ENCODE measurements at regions not wholly inside any gene's neighbourhood (a gene's known extent, or its start where the extent isn't known, plus 50 kb on each side); places are given as distances from the start of the nearest gene placed in this dataset.
"Not testable (repeated sequence)": the region's sequence is repeated elsewhere in the genome, so short reads cannot be mapped to it uniquely, and the experiment has no call there.

DNA sequence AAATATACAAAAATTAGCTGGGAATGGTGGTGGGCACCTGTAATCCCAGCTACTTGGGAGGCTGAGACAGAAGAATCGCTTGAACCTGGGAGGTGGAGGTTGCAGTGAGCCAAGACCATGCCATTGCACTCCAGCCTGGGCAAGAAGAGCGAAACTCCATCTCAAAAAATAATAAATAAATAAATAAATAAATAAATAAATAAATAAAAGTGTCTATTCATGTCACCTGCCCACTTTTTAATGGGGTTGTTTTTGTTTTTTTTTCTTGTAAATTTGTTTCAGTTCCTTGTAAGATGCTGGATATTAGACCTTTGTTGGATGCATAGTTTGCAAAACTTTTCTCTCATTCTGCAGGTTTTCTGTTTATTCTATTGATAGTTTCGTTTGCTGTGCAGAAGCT, 71.9 kb upstream of the KCNAB1 start:
- not testable (repeated sequence) for DNase-seq (ENCODE audit: low spot score)

DNA sequence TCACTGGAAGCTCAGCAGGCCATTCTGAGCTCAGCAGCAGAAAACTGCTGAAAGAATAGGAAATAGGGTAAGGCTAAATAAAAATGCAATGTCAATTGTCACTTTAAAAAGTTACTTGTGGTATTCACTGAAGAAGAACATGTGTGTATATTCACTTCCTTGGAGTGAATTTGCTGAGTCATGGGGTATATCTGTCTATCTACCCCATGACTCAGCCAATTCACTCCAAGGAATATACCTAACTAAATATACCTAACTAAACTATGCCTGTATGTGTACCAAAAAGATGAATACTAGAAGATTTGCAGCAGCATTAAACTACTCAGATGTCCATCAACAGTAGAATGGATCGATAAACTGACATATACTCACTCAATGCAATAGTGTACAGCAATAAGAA, 69.5 kb upstream of the KCNAB1 start:
- no peak for DNase-seq (ENCODE audit: low spot score)

- no peak for DNase-seq (ENCODE audit: low spot score)
Measured at GRCh38 chr3:156051651-156052050, 68.7 kb upstream of the KCNAB1 start.

DNA sequence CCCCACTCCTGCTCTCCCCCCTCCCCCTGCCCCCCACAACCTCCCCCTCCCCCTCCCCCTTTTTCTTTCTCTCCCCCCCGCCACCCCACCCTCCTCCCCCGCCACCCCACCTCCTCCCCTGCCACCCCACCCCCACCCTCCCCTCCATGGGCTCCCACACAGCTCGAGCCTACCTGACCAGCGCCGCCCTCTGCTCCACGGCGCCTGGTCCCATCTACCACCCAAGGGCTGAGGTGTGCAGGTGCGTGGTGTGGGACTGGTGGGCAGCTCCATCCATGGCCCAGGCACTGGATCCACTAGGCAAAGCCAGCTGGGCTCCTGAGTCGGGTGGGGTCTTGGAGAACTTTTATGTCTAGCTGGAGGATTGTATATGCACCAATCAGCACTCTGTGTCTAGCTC, 68.3 kb upstream of the KCNAB1 start:
- DNase-seq (ENCODE audit: low spot score): no peak

- DNase-seq (ENCODE audit: low spot score): no peak
Measured at GRCh38 chr3:156059950-156060501, 60.4 kb upstream of the KCNAB1 start.

DNA sequence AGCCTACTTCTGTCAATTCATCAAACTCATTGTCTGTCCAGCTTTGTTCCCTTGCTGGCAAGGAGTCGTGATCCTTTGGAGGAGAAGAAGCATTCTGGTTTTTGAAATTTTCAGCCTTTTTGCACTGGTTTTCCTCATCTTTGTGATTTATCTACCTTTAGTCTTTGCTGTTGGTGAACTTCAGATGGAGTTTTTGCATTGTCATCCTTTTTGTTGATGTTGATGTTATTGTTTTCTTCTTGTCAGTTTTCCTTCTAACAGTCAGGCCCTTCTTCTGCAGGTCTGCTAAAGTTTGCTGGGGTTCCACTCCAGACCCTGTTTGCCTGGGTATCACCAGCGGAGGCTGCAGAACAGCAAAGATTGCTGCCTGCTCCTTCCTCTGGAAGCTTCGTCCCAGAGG, 52.2 kb upstream of the KCNAB1 start:
- DNase-seq (ENCODE audit: low spot score): not testable (repeated sequence)

GRCh38 chr3:156070028-156070427, 50.4 kb upstream of the KCNAB1 start:
- no peak for DNase-seq (ENCODE audit: low spot score)

All from A172 (cell line).